HG02571 (cell line): ENCODE measurements at regions not wholly inside any gene's neighbourhood (a gene's known extent, or its start where the extent isn't known, plus 50 kb on each side); places are given as distances from the start of the nearest gene placed in this dataset.
"Not testable (repeated sequence)": the region's sequence is repeated elsewhere in the genome, so short reads cannot be mapped to it uniquely, and the experiment has no call there.

Experiments
- ATAC-seq: cut with Tn5 transposase; IDR thresholded peaks from one replicate; pipeline ENCODE4 v1.9.1; 2021; ENCODE audit warnings: mild to moderate bottlenecking, moderate library complexity; ENCODE audit not compliant: unreplicated experiment

DNA sequence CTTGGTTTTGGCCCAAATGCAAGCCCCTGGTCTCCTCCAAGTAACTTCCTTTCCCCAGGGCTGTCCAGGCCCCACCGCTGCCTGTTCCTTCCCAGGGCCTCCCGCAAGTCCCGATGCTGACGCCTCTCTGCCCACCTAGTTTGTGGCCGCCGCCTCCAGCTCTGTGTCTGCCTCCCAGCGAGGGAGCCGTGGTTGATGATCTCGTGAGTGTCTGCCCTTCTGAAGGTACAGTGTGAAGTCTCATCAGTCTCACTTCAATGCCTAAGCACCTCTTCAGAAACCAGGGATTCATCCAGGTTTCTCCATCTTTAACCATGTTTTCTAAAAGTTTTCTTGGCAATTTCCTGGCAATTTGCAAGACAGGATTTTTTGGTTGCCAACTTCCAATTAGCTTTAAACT is 127.5 kb downstream of the TMEM121 start:
- not testable (repeated sequence) for ATAC-seq

DNA sequence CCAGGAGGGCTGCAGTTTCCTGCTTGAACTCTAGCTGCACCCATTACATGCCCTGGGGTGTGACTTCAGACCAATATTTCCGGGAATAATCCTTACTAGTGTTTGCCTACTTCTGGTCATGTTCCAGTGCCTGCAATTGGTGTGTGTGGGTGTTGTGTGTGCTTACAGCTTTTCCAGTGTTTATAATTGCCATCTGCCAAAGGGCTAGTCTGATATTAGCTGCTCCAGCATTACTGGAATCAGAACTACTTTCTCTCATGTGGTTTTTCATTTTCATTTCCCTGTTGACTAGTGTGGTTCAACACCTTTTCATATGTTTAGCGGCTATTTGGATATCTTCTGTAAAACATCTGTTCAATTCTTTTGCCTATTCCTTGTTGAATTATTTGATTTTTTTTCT is 132.9 kb downstream of the TMEM121 start:
- not testable (repeated sequence) for ATAC-seq

DNA sequence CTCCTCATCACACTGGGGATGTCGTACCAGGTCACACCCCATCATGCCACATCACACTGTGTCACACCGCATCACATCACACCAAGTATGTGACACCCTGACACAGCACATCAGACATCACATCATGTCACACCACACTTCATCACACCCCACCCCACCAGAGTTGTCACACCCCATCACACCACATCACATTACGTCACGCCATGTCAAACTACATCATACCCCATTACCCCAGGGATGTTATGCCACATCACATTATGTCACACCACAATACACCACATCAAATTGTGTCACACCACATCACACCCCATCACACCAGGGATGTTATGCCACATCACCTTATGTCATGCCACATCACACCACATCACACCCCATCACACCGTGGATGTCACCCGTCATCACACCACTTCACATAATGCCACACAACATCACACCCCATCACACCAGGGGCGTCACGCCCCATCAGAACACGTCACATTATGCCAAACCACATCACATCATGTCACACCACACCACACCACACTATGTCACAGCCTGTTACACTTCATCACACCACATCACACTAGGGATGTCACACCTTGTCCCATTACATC is 133.6 kb downstream of the TMEM121 start:
- ATAC-seq: no peak

DNA sequence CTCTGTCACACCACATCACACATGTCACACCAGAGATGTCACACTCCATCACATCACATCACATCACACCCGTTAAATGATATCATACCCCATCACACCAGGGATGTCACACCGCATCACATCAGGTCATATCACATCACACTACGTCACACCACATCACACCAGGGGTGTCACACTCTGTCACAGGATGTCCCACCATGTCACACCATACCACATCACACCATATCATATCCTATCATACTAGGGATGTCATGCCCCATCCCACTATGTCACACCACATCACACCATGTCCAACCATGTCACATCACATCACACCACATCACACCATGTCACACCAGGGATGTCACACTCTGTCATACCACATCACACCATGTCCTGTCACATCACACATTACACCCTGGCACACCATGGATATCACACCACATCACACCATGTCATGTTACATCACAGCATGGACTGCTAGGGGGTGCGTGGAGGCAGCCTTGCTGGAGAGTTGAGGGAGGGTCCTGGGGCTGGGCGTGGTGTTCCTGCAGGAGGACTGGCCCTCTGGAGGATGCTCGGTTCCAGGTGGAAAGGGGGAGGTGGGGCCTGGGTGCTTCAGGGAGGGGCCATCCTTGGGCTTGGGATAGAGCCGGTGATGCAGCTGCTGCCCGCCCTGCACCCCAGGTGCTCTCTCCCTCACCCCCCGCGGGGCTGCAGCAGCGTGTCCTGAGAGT is 134.6 kb downstream of the TMEM121 start:
- ATAC-seq: no peak

DNA sequence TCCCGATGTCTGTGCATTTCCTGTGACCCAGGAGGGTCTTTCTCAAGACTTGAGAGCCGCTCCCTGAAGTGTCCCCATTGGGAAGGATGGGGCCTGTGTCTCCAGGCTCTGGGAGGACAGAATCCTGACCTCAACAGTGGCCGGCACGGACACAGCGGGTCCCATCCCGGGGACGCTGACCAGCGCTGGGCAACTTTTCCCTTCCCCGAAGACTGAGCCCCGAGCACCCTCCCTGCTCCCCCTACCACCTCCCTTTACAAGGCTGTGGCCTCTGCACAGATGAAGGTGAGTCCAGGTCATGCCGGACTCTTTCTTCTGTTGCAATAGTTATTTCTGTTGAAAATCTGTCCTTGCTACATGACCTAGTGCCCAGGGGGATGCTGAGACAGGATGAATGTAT is 135.7 kb downstream of the TMEM121 start:
- not testable (repeated sequence) for ATAC-seq

DNA sequence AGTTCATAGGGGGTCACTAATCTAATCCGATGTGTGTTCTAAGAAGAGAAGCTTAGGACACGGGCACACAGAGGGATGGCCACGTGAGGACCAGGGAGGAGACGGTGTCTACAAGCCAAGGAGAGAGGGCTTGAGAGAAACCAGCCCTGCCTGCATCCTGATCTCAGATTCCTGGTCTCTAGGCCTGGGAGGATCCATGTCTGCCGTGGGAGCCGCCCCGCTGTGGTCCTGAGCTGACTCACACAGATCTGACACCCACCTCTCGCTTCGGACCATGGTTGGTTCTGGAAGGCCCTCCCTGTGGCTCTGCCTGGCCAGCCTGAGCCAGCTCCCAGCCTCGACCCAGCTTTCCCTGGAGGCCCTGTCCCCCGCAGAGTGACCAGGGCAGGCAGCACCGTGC is 136.2 kb downstream of the TMEM121 start:
- not testable (repeated sequence) for ATAC-seq

DNA sequence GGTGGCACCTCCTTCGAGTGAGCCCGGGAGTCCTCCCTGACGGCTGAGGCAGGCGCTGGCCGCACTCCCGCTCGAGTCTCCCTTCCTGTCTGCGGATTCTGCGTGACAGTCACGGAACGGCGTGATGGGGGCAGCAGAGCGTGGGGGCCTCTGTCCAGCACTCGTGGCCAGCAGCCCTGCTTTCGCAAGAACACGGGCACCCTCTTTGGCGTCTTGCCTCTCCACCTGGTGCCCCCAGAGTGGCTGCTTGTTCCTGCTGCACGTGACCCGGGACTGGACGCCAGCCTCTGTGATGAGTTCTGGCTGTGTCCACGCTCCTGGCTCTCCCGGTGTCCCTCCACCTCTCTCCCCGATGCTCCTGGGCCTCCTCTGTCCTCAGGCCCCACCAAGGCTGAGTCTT is 136.9 kb downstream of the TMEM121 start:
- not testable (repeated sequence) for ATAC-seq

DNA sequence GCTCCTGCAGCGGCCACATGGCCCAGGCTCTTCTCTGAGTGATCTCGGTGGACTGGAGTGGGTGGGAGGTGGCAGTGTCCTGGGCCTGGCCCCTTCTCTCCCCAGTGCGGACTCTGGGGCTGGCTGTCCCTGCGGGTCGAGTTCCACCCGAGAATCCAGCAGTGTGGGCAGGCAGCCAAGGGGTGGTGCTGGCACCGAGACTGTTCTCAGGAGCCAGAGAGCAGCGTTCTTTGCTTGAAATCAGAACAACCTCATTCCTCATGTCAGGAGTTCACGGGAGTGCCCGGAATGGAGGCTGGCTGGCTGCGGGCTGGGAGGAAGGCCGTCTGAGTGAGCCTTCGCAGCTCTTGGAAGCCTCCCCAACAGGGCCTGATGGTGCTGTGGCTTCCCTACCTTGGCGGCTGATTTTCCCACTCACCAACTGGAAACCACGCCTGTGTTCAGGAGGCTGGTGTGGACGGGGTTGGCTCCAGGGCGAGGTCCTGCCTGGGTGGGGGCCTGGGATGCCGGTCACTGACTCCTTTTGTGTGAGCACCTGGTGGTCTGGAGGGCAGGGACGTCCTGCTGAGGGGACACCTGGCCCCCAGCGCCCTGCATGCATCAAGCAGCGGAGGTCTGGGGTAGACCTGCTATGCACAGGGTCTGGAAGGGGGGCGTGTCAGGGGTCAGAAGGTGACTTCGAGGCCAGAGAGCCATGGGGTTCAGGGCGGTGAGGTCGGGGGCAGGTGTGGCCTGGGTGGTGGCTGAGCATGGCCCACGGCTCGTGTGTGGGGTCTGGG is 137.6 kb downstream of the TMEM121 start:
- ATAC-seq: not testable (repeated sequence)

DNA sequence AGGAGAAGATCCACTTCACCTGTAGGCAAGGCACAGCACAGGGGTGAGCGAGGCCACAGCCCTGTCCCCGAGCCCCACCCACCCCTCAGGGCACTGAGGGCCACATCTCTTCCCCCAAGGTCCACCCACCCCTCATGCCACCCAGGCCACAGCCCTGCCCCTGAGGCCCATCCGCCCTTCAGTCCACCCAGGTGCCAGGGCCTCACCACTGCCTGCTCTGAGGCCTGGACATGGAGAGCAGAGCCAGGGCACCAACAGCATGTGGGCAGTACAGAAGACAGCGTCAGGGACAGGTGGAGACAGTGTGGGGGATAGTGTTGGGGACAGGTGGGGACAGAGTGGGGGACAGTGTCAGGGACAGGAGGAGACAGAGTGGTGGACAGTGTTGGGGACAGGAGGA is 138.3 kb downstream of the TMEM121 start:
- no peak for ATAC-seq

DNA sequence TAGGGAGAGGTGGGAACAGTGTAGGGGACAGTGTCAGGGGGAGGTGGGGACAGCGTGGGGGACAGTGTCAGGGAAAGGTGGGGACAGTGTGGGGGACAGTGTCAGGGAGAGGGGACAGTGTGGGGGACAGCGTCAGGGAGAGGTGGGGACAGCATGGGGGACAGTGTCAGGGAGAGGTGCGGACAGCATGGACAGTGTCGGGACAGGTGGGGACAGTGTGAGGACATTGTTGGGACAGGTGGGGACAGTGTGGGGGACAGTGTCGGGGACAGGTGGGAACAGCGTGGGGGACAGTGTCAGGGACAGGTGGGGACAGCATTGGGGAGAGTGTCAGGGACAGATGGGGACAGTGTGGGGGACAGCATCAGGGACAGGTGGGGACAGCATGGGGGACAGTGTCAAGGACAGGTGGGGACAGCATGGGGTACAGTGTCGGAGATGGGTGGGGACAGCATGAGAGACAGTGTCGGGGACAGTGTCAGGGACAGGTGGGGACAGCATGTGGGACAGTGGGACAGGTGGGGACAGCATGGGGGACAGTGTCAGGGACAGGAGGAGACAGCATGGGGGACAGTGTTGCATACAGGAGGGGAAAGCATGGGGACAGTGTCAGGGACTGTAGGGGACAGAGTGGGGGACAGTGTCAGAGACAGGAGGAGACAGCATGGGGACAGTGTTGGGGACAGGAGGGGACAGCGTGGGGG is 139.0 kb downstream of the TMEM121 start:
- no peak for ATAC-seq

DNA sequence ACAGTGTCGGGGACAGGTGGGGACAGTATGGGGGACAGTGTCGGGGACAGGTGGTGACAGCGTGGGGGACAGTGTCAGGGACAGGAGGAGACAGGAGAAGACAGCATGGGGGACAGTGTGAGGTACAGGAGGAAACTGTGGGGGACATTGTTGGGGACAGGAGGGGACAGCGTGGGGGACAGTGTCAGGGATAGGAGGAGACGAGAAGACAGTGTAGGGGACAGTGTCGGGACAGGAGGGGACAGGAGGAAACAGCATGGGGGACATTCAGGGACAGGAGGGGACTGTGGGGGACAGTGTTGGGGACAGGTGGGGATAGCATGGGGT is 139.5 kb downstream of the TMEM121 start:
- no peak for ATAC-seq

DNA sequence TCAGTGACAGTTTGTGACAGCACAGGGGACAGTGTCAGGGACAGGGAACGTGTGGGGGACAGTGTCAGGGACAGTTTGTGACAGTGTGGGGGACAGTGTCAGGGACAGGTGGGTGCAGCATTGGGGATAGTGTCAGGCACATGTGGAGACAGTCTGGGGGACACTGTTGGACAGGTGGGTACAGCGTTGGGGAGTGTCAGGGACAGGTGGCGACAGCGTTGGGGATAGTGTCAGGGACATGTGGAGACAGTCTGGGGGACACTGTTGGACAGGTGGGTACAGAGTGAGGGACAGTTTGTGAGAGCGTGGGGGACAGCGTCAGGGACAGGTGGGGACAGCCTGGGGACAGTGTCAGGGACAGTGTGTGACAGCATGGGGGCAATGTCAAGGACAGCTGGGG is 140.0 kb downstream of the TMEM121 start:
- no peak for ATAC-seq

DNA sequence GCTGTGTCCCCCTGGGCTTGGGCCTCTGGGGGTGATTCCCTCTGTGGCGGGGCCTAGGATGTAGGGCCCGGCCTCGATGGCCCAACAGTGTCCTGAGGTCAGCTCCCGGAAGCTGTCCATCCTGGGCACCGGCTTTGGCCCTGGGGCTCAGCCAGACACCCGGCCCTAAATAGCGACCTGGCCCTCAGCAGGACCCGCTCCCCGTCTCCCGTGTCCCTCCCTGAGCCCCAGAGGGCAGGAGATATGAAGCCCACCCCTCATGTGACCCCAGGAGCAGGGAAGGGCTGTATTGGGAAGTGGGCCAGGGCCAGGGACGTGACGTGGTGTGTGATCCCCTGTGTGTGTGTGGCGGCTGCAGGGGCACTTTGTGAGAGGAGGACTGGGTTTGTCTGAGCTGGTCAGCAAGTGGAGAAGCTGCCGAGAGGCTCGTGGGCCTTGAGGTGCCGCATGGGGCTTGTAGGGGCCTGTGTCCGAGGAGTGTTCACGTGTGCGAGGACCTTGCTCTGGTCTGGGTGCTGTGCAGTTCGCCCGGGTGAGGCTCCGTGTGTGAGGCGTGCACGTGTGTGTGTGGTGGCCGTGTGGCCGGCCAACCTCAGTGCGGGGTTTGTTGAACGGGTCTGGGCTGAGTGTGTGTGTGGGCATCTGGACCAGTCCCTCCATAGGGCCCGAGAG is 140.7 kb downstream of the TMEM121 start:
- ATAC-seq: not testable (repeated sequence)

DNA sequence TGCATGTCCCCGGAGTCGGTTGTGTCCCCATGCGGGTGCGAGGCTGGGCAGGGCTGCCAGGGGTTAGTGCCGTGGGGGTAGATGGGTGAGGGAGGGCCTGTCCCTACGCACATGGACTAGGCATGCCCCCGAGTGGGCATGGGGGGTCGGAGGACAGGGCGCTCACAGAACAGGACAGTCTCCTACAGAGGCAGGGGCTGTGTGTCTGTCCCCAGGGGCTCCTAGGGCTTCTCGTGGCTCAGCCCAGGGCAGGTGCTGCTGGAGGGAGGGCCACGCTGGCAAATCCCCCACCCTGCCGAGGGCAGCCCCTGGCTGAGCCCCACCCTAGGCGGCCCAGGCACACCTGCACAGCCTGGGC is 141.3 kb downstream of the TMEM121 start:
- ATAC-seq: not testable (repeated sequence)

DNA sequence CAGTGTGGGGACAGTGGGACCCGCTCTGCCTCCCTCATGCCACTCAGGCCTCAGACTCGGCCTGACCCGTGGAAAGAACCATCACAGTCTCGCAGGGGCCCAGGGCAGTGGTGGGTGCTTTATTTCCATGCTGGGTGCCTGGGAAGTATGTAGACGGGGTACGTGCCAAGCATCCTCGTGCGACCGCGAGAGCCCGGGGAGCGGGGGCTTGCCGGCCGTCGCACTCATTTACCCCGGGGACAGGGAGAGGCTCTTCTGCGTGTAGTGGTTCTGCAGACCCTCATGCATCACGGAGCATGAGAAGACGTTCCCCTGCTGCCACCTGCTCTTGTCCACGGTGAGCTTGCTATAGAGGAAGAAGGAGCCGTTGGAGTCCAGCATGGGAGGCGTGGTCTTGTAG is 141.6 kb downstream of the TMEM121 start:
- not testable (repeated sequence) for ATAC-seq

DNA sequence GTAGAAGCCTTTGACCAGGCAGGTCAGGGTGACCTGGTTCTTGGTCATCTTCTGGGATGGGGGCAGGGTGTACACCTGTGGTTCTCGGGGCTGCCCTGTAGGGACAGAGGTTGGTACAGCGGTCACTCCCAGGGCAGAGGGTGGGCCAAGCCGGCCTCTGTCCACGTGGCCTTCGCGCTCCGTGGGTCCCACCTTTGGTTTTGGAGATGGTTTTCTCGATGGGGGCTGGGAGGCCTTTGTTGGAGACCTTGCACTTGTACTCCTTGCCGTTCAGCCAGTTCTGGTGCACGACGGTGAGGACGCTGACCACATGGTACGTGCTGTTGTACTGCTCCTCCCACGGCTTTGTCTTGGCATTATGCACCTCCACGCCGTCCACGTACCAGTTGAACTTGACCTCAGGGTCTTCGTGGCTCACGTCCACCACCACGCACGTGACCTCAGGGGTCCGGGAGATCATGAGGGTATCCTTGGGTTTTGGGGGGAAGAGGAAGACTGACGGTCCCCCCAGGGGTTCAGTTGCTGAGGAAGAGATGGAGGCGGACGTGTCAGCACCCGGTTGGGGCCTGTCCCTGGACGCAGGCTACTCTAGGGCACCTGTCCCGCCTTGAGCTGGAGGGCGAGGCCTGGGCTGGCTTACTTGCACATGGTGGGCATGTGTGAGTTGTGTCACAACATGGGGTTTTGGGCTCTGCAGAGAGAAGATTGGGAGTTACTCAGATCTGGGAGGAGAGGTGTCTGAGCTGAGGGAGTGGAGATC is 142.3 kb downstream of the TMEM121 start:
- not testable (repeated sequence) for ATAC-seq

DNA sequence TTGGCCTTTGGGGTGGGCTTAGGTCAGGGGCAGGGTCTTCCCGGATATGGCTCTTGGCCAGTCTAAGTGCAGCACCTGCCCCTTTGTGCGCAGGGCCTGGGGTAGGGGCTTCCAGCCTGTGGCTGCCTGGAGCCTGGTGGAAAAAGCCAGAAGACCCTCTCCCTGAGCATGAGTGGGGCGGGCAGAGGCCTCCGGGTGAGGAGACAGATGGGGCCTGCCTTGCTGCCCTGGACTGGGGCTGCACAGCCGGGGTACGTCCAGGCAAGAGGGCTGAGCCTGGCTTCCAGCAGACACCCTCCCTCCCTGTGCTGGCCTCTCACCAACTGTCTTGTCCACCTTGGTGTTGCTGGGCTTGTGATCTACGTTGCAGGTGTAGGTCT is 142.8 kb downstream of the TMEM121 start:
- not testable (repeated sequence) for ATAC-seq

DNA sequence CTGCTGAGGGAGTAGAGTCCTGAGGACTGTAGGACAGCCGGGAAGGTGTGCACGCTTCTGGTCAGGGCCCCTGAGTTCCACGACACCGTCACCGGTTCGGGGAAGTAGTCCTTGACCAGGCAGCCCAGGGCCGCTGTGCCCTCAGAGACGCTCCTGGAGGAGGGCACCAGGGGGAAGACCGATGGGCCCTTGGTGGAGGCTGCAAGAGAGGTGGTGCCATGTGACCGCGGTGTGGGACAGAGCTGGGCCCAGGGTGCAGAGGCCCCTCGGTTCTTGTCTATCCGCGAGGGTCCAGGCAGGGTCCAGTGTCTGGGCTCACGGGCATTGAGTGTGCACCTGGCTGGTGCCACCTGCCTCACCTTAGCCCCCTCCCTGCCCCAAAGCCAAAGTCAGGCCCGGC is 143.3 kb downstream of the TMEM121 start:
- ATAC-seq: not testable (repeated sequence)

DNA sequence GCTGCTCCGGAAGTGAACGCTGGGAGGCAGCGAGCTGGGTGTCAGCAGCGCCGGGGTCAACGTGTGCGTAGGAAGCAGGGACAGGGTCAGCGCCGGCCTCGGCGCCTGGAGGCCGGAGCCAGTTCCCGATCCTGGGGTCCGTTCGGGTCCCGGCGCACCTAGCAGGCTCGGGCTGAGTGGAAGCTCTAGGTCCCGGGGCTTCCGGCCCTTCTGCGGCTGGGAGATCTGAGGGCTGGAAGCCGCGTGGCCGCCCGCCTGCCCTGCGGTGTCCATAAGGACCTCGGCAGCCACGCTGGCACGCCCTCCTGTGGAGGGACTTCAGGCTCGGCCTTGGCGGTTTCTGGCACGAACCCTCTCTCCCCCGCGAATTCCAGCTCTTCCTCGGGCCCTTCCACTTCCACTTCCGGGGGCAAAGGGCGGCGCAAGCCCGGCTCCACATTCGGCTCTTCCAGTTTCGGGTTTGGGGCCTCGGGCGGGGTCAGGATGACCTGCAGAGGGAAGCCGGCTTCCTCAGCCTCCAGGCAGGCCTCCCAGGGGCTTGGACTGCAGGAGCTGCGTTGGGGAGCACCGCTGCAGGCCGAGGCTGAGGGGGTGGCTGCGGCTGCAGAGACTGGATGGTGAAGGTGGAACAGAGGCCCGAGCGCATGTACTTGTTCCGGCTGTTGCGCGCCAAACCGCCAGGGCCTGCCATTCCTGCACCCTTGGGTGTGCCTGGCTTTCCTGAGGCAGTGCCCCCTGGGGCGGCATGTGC is 146.2 kb downstream of the TMEM121 start:
- not testable (repeated sequence) for ATAC-seq

DNA sequence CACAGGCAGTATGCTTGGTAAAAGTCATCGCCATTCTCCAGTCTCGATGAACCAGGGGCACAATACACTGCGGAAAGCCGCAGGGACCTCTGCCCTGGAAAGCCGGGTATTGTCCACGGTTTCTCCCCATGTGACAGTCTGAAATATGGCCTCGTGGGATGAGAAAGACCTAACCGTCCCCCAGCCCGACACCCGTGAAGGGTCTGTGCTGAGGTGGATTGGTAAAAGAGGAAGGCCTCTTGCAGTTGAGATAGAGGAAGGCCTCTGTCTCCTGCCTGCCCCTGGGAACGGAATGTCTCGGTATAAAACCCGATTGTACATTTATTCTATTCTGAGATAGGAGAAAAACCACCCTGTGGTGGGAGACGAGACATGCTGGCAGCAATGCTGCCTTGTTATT is 149.1 kb downstream of the TMEM121 start:
- ATAC-seq: not testable (repeated sequence)
